ENCODE measurements at regions not wholly inside any gene's neighbourhood (a gene's known extent, or its start where the extent isn't known, plus 50 kb on each side); places are given as distances from the start of the nearest gene placed in this dataset.

DNA sequence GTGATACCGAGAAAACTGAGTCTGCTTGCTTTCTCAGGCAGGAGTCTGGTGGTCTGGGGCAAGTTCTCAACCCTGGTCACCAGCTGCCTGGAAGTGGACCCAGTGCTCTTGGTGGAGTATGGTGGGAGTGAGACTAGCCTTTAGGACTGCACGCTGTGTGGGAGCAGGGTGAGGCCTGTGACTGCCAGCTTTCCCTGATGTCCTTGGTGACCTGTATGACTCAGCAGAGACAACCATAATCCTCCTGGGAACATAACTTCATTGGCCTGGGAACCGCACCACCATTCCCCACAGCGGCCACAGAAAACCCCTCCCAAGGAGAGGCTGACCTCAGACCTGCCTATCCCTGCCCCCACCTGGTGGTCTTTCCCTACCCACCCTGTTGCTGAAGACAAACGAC, 139.5 kb upstream of the CHRM2 start:
- TF ChIP-seq, protein P1, sequence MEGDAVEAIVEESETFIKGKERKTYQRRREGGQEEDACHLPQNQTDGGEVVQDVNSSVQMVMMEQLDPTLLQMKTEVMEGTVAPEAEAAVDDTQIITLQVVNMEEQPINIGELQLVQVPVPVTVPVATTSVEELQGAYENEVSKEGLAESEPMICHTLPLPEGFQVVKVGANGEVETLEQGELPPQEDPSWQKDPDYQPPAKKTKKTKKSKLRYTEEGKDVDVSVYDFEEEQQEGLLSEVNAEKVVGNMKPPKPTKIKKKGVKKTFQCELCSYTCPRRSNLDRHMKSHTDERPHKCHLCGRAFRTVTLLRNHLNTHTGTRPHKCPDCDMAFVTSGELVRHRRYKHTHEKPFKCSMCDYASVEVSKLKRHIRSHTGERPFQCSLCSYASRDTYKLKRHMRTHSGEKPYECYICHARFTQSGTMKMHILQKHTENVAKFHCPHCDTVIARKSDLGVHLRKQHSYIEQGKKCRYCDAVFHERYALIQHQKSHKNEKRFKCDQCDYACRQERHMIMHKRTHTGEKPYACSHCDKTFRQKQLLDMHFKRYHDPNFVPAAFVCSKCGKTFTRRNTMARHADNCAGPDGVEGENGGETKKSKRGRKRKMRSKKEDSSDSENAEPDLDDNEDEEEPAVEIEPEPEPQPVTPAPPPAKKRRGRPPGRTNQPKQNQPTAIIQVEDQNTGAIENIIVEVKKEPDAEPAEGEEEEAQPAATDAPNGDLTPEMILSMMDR (IDR thresholded peaks at IDR 0.05): no peak
- no peak for TF ChIP-seq POLR2AphosphoS5 (IDR thresholded peaks at IDR 0.05)
- TF ChIP-seq POLR2A (IDR thresholded peaks at IDR 0.05): no peak
- TF ChIP-seq EP300 (IDR thresholded peaks at IDR 0.05): no peak

Data from upper lobe of left lung (tissue), 4 donors.